ENCODE measurements at regions not wholly inside any gene's neighbourhood (a gene's known extent, or its start where the extent isn't known, plus 50 kb on each side); places are given as distances from the start of the nearest gene placed in this dataset.
A peak's percentile ranks its signal among the peaks of the same experiment; 100 is the strongest.

DNA sequence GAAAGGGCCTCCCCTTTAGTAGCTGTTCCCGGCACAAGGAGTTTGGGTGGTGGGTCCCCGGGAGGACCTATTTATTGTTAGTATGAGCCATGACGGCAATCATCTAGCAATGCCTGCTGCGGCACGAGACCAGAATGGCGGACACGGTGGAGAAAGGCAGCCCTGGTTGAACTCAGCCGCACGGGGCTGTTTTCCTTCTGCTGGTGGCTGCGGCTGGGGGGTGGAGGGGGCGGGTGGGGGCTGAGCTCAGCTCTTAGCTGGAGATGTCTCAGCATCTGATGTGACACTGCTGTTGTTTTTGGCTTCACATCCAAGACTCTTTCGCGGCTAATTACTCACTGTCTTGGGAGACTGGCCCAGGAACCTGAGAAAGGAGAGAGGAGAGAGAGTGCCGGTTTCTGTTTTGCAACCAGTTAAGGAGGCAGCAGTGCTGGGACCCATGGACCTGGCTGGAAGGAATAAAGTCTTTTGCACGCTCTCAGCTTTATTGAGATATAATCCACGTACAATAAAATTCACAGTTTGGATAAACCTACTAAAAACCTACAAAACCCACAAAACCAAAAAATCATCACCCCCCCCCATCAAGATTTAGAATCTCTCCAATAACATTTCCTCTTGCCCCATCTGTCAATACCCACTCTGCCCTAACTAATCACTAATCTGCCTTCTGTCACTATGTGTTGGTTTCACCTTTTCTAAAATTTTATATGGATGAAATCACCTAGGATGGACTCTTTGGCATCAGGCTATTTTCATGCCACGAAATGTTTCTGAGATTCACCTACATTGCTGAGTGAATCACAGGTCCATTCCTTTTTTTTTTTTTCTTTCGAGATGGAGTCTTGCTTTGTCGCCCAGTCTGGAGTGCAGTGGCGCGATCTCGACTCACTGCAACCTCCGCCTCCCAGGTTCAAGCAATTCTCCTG, 81.8 kb upstream of the NEURL1B start:
- Histone ChIP-seq H3K27ac (no peak overlapping the region), H3K36me3 (no peaks in the 10 kb centered on the region), H3K9me3 (no peaks in the 10 kb centered on the region), H3K4me1 (ENCODE audit: control insufficient read depth in 1 of 2, low read depth in 2 of 2) (peaks cover 0 to 13% of the 10 kb centered on the region in 2 donors), H3K27me3 (replicated peaks; ENCODE audit: insufficient read depth) (no peaks in the 10 kb centered on the region), H3K4me3 (peak overlapping the region; percentile 66)
- ATAC-seq (ENCODE audit: insufficient number of reproducible peaks, low FRiP score, low read depth) (no peak), DNase-seq (ENCODE audit: low spot score) (peak; percentile 19)
- TF ChIP-seq, protein P1, sequence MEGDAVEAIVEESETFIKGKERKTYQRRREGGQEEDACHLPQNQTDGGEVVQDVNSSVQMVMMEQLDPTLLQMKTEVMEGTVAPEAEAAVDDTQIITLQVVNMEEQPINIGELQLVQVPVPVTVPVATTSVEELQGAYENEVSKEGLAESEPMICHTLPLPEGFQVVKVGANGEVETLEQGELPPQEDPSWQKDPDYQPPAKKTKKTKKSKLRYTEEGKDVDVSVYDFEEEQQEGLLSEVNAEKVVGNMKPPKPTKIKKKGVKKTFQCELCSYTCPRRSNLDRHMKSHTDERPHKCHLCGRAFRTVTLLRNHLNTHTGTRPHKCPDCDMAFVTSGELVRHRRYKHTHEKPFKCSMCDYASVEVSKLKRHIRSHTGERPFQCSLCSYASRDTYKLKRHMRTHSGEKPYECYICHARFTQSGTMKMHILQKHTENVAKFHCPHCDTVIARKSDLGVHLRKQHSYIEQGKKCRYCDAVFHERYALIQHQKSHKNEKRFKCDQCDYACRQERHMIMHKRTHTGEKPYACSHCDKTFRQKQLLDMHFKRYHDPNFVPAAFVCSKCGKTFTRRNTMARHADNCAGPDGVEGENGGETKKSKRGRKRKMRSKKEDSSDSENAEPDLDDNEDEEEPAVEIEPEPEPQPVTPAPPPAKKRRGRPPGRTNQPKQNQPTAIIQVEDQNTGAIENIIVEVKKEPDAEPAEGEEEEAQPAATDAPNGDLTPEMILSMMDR (IDR thresholded peaks at IDR 0.05) = no peak

DNA sequence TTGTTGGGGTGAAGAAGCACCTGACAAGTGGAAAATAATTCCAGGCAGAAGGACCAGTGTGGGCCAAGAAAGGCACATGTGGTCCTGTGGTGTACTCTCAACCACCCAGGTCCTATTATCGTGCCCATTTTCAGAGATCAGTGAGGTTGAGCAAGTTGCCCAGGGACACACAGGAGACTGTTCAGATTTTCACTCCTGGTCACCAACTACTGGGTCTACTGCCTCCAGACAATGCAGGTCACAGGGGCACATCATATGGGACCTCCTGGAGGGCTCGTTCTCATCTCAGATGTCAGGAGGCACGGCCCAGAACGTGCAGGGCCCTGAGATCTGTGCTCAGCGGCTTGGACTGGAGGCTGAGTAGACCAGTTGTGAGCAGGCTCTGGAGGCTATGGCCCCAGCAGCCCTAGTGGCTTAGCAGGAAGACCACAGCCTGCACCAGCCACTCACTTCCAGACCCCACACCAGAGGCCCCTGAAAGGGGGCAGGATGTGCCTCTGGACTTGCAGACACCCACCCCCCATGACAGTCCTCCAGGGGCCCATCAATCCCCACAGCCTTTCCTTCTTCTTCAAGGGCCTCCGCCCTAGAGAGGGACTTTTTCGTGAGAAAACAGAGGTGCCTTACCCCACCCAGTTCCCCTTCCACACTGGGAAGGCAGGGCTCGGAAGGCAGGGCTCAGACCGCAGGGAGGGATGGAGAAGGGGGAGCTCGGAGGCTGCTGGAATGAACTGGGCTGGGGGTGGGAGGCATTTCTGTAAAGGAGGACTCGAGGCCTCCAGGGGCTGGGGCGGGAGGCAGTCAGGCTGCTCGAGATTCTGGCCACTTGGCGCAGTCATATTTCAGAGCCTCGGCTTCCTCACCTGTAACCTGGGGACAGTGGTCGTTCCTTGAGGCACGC, 82.7 kb upstream of the NEURL1B start:
- no peak for DNase-seq (ENCODE audit: low spot score)
- H3K27ac ChIP-seq = no peak overlapping the region
- no peak for ATAC-seq (ENCODE audit: insufficient number of reproducible peaks, low FRiP score, low read depth)
- H3K27me3 ChIP-seq (replicated peaks; ENCODE audit: insufficient read depth) = no peaks in the 10 kb centered on the region
- H3K4me3 ChIP-seq = peak overlapping the region; percentile 66
- TF ChIP-seq, protein P1 (IDR thresholded peaks at IDR 0.05) = no peak
- no peaks in the 10 kb centered on the region for H3K36me3 ChIP-seq
- no peaks in the 10 kb centered on the region for H3K9me3 ChIP-seq
- H3K4me1 ChIP-seq (ENCODE audit: control insufficient read depth in 1 of 2, low read depth in 2 of 2) = peaks cover 0 to 13% of the 10 kb centered on the region in 2 donors

GRCh38 chr5:172556971-172557461, 84.0 kb upstream of the NEURL1B start:
- Histone ChIP-seq H3K36me3 (no peaks in the 10 kb centered on the region), H3K27ac (no peak overlapping the region), H3K4me3 (no peak overlapping the region), H3K27me3 (replicated peaks; ENCODE audit: insufficient read depth) (no peaks in the 10 kb centered on the region), H3K9me3 (no peaks in the 10 kb centered on the region), H3K4me1 (ENCODE audit: control insufficient read depth in 1 of 2, low read depth in 2 of 2) (peaks cover 0 to 13% of the 10 kb centered on the region in 2 donors)
- TF ChIP-seq, protein P1 (IDR thresholded peaks at IDR 0.05) = peak; percentile 17
- ATAC-seq (ENCODE audit: insufficient number of reproducible peaks, low FRiP score, low read depth) (no peak), DNase-seq (ENCODE audit: low spot score) (no peak)

DNA sequence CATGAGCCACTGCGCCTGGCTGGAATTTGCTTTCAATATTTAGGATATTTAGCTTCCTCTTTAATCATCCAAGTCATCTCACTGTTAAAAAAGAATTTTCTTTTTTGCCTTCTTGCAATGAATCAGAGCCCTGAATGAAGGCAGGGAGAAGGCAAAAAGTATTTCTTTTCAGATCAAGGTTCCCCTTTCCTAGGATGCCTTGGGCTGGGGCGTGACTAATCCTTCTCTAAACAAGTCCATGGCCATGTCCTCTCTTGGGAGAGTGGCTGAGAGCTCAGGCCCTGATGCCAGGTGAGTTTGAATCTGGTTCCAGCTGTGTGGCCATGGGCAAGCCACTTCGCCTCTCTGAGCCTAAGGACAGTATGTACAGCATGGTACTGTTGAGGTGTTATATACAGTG, 84.8 kb upstream of the NEURL1B start:
- ATAC-seq (ENCODE audit: insufficient number of reproducible peaks, low FRiP score, low read depth) (no peak), DNase-seq (ENCODE audit: low spot score) (no peak)
- Histone ChIP-seq H3K4me1 (ENCODE audit: control insufficient read depth in 1 of 2, low read depth in 2 of 2) (peaks cover 0 to 13% of the 10 kb centered on the region in 2 donors), H3K27me3 (replicated peaks; ENCODE audit: insufficient read depth) (no peaks in the 10 kb centered on the region), H3K4me3 (no peak overlapping the region), H3K27ac (no peak overlapping the region), H3K36me3 (no peaks in the 10 kb centered on the region), H3K9me3 (no peaks in the 10 kb centered on the region)
- TF ChIP-seq, protein P1 (IDR thresholded peaks at IDR 0.05) = no peak

- Histone ChIP-seq H3K4me3 (no peak overlapping the region), H3K27ac (no peak overlapping the region), H3K4me1 (ENCODE audit: control insufficient read depth in 1 of 2, low read depth in 2 of 2) (peaks cover 0 to 13% of the 10 kb centered on the region in 2 donors), H3K36me3 (no peaks in the 10 kb centered on the region), H3K27me3 (replicated peaks; ENCODE audit: insufficient read depth) (no peaks in the 10 kb centered on the region), H3K9me3 (no peaks in the 10 kb centered on the region)
- TF ChIP-seq, protein P1 (IDR thresholded peaks at IDR 0.05) = no peak
- no peak for DNase-seq (ENCODE audit: low spot score)
- no peak for ATAC-seq (ENCODE audit: insufficient number of reproducible peaks, low FRiP score, low read depth)
These were observed 86.5 kb upstream of the NEURL1B start for GRCh38 chr5:172554562-172554961.
